Prostate gland (tissue), 2 donors: ENCODE measurements at regions not wholly inside any gene's neighbourhood (a gene's known extent, or its start where the extent isn't known, plus 50 kb on each side); places are given as distances from the start of the nearest gene placed in this dataset.

Experiments
- POLR2A ChIP-seq: fragments of 450-650 bp; IDR thresholded peaks from one replicate; pipeline ENCODE4 v1.6.1; 2016; ENCODE audit warnings: antibody characterized with exemption, mild to moderate bottlenecking
- POLR2AphosphoS5 ChIP-seq: sonication (generic); formaldehyde crosslinking; IDR thresholded peaks from one replicate; pipeline ENCODE4 v1.6.1; 2017; ENCODE audit warnings: antibody characterized with exemption
- TF ChIP-seq, protein P1 (sequence below), 4 experiments: fragments of 200-600 bp in 2 of 4; fragments of 450-650 bp in 2 of 4; sonication (generic) in 2 of 4; IDR thresholded peaks; 1 replicate in 3 of 4; 2 replicates in 1 of 4; pipeline ENCODE4 v1.5.1; 2016 to 2019; ENCODE audit warnings: antibody characterized with exemption in 4 of 4, mild to moderate bottlenecking in 2 of 4, moderate library complexity in 2 of 4

DNA sequence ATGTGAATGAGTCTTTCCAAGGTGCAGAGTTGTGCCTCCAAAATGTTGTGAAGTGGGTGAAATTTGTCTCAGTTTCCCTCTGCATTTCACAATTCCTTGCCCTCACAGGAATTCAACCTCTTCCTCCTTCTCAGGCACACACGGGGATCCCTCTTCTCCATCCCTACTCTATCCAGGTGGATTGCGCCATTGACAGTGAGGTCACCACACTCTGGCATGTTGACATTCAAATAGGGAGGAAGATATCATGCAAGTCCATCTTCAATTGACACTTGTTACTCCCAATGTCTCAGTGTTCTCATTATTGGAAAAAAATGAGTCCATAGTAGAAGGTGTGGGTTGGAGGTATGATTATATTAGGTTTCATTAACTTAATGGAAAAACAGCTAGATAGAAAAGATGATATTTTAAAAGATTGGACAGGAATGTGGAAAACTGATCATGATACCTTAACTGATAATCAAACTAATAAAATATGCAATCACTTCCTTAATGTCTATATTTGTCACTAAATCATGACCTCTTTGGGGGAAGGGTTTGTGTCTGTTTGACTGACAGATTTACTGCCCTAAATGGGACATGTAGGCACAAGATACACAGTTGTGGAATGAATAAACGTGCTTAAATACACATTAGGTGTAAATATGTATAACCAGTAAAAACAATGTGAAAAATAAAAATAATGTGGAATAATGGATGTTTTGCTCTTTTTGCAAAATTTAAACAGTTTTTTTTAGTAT, 213.8 kb upstream of the SLC8A1 start:
- TF ChIP-seq, protein P1, sequence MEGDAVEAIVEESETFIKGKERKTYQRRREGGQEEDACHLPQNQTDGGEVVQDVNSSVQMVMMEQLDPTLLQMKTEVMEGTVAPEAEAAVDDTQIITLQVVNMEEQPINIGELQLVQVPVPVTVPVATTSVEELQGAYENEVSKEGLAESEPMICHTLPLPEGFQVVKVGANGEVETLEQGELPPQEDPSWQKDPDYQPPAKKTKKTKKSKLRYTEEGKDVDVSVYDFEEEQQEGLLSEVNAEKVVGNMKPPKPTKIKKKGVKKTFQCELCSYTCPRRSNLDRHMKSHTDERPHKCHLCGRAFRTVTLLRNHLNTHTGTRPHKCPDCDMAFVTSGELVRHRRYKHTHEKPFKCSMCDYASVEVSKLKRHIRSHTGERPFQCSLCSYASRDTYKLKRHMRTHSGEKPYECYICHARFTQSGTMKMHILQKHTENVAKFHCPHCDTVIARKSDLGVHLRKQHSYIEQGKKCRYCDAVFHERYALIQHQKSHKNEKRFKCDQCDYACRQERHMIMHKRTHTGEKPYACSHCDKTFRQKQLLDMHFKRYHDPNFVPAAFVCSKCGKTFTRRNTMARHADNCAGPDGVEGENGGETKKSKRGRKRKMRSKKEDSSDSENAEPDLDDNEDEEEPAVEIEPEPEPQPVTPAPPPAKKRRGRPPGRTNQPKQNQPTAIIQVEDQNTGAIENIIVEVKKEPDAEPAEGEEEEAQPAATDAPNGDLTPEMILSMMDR (IDR thresholded peaks at IDR 0.05): no peak
- TF ChIP-seq POLR2AphosphoS5 (no peak), POLR2A (no peak)
